ENCODE measurements at regions not wholly inside any gene's neighbourhood (a gene's known extent, or its start where the extent isn't known, plus 50 kb on each side); places are given as distances from the start of the nearest gene placed in this dataset.
"Not testable (repeated sequence)": the region's sequence is repeated elsewhere in the genome, so short reads cannot be mapped to it uniquely, and the experiment has no call there.

DNA sequence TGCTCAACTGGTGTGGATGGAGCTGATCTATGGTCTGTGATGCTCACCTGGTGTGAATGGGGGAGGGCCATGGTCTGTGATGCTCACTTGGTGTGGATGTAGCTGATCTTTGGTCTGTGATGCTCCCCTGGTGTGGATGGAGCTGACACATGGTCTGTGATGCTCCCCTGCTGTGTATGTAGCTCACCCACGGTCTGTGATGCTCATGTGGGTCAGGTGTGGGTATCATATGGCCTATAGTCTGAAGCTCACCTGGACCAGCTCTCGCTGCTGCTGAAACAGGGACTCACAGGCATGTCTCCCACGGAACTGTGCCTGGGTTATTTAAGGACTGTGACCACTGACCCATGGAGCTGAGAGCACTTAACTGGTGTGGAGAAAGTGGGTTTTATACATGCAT lies 109.7 kb downstream of the CRLF2 start:
- DNase-seq: no peak

DNA sequence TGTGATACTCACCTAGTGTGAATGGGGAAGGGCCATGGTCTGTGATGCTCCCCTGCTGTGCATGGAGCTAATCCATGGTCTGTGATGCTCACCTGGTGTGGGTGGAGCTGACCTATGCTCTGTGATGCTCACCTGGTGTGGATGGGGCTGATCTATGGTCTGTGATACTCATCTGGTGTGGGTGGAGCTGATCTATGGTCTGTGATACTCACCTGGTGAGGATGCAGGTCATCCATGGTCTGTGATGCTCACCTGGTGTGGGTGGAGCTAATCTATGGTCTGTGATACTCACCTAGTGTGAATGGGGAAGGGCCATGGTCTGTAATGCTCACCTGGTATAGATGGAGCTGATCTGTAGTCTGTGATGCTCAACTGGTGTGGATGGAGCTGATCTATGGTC lies 110.2 kb downstream of the CRLF2 start:
- not testable (repeated sequence) for DNase-seq

DNA sequence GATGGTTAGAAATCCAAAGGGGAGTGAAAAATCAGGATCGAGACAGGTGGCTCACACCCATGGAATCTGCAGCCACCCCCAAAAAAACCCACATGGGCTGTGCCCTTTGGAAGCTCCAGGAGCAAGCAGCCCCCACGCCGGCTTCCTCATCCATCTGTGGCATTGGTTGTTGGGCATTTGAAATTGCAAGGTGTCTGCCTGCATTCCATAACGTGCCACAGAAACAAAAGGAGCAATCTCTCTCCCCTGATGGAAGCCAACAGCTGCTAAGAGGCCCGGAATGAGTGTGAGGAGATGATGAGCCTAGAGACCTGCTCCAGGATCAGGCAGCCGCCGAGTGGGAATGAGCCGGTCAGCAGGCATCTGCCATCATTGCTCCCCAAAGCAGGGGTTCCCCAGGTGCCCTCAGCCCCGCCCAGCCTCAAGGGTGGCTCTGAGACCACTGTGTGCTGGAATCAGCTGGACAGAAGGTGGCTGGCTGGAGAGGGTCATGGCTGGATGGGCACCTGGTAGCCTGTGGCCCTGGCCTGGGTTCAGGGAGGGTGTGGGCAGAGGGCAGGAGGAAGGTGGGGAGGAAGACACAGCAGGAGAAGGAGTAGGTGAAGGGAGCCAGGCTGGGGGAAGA lies 113.2 kb downstream of the CRLF2 start:
- DNase-seq: no peak

DNA sequence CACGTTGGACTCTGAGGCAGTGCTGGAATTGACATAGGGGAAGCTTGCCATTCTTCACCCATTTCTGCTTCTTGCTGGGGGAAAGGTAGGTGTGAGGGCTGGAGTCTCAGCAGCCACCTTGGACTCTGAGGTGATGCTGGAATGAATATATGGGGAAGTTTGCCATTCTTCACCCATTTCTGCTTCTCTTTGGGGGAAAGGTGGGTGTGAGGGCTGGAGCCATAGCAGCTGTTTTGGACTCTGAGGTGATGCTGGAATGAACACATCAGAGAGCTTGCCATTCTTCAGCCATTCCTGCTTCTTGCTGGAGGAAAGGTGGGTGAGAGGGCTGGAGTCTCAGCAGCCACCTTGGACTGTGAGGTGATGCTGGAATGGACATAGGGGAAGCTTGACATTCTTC lies 115.1 kb downstream of the CRLF2 start:
- DNase-seq: no peak

DNA sequence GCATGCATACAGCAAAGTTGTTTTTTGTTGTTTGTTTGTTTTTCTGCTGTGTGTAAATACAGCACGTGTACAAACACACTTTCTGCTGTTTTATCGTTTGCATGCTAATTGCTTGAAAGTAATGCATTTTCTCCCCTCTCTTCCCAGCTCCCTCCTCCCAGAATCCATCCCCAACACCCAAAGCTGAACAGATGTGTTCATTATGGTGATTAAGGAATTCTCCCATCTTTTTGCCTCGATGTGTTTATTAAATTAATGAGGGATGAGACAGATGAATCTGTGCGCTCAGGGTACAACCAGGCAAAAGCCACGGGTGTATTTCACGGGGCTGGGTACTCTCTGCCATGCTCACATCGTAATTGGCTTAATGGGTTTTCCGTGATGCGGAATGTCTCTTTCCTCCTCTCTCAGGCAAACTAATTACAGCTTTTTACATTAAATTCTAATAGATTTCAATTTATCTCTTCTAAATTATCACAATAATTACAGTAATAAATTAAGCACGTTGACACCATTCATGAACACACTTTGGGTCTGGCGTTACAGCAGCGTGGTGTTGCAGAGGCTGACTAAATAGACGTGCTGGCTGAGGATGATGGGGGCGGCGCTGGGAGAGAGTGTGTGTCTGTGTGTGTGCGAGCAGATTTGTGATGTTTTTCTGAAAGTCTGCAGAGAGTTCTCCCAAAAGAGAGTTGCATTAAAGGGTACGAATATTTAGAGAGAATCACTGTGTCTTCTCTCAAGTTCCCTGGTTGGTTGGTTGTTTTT lies 117.7 kb downstream of the CRLF2 start:
- DNase-seq: no peak

DNA sequence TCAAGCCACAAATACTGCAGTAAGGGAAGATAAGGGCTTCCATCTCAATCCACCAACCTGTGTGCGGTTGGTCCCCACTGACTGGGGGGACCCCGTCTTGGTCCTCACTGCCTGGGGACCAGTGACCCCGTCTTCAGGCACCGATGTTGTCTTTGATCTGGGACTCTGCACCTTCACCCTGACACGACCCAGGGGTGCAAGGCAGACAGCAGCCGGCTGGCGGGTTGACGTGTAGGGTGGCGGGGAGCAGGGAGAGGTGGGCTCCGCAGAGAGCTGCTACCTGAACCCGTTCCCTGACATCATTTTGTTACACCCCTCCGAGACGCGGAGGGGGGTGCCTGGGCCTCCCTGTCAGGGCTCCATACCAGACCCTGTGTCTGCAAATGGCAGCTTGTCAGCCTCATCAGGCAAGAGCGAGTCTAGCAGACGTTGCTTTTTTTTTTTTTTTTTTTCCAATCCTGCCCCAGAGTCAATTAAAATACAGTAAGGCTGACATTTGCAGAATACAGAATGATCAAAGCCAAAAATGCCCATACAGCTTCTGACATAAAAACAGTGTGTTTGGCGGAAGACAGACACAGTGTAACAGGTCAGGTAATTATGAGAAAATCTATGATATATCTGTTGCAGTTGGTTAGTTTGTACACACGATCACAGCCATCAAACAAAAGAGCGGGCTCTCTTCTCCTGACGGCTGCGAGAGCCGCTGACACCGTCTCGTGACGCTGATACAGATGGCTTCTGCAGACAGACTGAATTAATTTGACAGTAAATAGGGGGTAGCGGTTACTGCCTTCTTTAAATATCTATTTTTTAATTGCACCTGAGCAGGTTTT lies 118.6 kb downstream of the CRLF2 start:
- DNase-seq: no peak

DNA sequence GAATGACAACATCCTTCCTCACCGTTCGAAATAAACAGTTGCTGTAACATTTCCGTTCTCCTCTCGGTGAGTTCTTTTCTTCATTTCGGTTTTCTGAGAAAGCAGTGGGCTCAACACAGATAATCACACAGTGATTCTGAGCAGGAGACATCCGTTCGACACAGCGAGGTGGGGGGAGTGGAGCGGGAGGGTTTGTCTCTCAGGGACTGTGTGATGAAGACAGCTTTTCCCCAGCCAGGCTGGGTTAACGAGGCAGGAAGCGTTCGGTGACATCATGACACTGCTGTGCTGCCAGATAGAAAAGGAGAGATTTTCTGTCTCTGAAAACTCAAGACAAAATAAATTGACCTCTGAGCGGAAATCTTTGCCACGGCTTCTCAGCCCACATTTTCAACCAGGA lies 119.3 kb downstream of the CRLF2 start:
- no peak for DNase-seq

DNA sequence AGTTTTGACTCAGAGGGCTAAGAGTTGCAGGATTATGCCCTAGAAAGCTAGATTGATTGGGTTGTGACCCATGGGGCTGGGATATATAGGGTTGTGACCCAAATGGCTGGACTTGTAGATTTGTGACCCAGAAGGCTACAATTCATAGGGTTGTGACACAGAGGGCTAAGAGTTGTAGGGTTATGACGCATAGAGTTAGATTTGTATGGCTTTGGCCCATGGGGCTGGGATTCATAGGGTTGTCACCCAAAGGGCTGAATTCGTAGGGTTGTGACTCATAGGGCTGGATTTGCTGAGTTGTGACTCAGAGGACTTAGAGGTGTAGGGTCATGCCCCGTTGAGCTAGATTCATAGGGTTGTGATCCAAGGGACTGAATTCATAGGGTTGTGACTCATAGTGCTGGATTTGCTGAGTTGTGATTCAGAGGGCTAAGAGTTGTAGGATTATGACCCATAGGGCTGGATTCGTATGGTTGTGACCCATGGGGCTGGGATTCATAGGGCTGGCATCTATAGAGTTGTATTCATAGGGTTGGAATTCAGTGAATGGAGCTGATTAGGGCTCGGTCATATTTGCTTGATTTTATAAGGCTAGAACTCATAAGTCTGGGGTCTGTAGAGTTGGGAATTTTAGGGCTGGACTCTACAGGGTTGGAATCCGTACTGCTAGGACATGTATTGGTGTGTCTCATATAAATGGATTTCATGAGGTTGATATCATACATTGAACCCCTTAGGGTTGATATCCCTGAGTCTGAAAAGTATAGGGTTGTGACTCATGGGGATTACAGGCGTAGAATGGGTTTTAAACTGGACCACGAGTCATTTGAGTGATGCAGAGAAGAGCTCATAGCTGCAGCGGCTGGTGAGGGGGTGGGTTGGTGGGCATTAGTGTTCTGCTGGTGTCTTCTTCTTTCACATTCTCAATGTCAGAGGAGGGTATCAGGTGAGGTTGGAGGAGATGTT lies 125.7 kb downstream of the CRLF2 start:
- DNase-seq: no peak

DNA sequence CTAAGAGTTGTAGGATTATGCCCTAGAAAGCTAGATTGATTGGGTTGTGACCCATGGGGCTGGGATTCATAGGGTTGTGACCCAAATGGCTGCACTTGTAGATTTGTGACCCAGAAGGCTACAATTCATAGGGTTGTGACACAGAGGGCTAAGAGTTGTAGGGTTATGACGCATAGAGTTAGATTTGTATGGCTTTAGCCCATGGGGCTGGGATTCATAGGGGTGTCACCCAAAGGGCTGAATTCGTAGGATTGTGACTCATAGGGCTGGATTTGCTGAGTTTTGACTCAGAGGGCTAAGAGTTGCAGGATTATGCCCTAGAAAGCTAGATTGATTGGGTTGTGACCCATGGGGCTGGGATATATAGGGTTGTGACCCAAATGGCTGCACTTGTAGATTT lies 126.6 kb downstream of the CRLF2 start:
- DNase-seq: not testable (repeated sequence)

DNA sequence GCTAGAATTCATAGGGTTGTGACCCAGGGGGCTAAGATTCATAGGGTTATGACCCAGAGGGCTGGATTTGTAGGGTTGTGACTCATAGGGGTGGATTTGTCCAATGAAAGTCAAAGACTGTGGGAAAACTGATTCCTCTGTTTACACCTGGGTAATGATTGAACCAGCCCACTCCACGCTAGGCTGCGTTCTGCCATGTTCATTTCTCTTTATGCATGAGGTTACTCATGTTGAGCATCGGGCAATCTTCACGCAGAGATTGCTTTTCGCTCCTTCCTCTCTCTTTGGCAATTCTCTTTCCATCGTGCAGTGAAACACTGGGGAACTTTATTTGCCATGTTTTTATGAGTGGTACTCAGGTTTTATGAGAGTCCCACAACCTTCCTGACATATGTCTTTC lies 127.8 kb downstream of the CRLF2 start:
- no peak for DNase-seq

DNA sequence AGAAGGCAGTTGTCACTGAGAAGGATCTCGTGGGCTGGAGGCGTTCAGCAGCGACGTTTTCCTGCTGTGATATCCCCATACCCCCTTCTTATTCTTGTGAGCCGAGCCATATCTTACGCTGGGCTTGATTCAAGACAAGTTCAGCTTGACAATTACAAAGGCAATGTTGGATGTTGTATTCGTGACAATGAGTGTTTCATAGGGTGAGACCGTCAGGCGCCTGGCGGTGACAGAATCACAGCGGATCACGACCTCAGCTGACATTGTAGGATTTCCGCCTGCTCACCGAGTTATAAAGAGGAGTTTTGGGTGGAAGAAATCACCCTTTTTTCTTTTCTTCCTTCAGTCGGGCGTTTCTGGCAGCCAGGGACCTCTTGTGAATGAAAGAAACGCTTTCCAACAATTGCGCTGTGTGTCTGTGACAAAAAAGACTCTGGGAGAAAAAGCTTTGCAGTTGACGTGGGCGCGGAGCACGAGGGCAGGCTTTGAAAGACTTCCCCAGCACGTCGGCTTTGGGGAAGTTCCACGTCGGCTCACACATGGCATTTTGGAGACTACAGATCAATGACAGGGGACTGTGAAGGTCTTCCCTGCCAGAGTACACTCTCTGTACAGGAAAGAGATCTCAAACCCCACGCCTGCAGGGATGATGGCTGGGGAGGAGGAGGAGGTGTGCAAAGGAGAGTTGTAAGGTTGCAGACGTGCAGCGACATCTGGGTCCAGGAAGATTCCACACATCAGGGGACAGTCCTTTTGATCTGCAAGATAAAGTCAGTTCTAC lies 135.4 kb downstream of the CRLF2 start:
- no peak for DNase-seq

DNA sequence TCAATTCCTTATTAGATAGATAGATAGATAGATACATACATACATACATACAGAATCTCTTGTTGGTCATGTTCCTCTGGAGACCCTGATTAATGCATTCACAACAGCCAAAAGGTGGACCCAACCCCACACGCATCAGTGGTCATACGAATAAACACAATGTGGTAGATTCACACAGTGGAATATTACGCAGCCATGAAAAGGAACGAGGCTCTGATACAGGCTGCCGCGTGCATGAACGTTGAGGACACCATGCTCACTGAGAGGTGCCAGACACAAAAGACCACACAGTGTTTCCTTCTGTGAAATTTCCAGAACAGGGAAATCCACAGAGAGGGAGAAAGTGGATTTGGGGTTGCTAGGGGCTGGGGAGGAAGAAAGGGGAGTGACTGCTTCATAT lies 136.7 kb downstream of the CRLF2 start:
- no peak for DNase-seq

DNA sequence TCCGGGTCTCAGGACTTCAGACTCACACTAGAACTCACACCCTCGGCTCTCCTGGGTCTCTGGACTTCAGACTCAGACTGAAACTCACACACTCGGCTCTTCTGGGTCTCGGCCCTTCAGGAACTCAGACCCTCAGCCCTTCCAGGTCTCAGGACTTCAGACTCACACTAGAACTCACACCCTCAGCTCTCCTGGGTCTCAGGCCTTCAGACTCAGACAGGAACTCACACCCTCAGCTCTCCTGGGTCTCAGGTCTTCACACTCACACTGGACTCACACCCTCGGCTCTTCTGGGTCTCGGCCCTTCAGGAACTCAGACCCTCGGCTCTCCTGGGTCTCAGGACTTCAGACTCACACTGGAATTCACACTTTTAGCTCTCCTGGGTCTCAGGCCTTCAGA lies 137.3 kb downstream of the CRLF2 start:
- DNase-seq: no peak

DNA sequence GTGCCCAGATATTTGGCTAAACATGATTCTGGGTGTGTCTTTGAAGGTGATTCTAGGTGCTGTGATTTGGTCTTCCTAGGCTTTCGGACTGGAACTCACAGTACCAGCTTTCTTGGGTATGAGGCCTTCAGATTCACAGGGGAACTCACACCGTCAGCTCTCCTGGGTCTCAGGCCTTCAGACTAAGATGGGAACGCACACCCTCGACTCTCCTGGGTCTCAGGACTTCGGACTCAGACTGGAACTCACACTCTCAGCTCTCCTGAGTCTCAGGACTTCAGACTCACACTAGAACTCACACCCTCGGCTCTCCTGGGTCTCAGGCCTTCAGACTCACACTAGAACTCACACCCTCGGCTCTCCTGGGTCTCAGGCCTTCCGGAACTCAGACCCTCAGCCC lies 137.7 kb downstream of the CRLF2 start:
- no peak for DNase-seq

DNA sequence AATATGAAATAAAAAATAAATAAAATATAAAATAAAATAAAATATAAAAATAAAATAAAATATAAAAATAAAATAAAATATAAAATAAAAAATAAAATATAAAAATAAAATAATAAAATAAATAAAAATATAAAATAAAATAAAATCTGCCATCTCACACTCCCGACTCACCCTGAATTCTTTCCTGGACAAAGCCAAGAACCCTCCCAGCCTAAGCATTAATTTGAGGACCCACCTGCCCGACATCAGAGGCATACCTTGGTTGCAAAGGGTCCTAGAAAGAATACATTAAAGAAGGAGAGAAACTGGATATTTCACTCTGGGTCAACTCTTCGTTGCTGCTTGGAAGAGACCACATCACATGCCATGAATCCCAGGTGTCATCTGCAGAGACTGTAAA lies 138.3 kb downstream of the CRLF2 start:
- no peak for DNase-seq

DNA sequence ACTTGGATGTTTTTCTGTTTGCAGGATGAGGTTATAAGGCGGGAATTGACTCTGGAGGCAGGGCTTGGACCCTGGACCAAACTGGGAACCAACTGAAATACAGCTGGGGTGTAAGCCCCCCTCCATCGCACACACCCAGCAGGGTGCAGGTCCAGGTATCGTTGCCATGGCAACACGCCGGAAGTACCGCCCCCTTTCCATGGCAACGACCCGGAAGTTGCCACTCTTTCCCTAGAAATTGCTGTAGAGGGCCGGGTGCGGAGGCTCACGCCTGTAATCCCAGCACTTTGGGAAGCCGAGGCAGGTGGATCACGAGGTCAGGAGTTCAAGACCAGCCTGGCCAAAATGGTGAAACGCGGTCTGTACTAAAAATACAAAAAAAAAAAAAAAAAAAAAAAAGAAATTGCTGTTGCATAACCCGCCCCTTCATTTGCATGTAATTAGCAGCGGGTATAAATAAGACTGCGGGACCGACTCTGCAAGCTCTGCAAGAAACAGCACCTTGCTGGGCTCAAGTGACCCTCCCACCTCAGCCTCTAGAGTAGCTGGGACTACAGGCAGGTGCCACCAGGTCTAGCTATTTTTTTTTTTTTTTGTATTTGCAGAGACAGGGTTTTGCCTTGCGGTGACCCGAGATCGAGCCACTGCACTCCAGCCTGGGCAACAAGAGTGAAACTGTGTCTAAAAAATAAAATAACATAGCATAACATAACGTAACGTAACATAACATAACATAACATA lies 139.6 kb downstream of the CRLF2 start:
- DNase-seq: peak in 2 of 3 experiments; percentile 8 to 30

DNA sequence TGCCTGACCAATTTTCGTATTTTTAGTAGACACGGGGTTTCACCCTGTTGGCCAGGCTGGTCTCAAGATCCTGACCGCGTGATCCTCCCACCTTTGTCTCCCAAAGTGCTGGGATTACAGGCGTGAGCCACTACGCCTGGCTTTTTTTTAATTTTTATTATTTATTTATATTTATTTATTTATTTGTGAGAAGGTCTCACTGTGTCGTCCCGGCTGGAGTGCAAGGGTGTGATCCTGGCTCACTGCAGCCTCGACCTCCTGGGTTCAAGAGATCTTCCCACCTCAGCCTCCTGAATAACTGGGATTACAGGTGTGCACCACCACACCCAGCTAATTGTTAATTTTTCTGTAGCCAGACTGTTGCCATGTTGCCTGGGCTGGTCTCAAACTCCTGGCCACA lies 141.1 kb downstream of the CRLF2 start:
- no peak for DNase-seq

DNA sequence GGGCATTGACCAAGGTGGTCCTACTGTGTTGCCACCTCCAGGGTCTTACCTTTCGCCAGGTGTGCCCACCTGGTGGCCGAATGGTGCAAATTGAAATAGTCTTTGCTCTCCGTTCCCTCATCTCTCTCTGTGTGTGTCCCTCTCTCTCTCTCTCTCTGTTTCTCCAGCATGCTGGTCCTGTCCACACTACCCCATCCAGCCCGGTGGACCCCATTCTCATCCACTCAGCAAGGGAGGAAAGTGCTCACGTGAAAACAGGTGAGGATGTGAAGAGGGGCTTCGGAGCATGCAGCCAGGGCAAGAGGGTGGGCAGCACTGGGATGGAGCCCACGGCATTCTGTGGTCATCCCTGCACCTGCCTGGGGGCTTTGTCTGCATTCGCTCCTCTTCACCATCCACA lies 150.1 kb downstream of the CRLF2 start:
- no peak for DNase-seq

DNA sequence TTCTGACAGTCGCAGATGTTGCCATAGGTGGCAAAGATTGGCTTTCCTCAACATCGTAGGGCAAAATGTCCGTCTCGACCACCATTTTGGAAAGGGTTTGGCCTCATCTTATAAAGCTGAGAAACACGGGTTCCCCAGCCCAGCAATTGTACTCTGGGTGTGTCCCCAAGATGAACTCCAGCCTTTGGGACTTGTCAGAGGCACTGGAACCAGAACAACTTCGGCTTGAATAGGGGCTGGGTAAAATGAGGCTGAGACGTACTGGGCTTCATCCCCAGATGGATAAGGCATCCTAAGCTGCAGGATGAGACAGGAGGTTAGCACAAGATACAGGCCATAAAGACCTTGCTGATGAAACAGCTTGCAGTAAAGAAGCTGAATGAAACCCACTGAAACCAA lies 151.9 kb downstream of the CRLF2 start:
- DNase-seq: no peak

DNA sequence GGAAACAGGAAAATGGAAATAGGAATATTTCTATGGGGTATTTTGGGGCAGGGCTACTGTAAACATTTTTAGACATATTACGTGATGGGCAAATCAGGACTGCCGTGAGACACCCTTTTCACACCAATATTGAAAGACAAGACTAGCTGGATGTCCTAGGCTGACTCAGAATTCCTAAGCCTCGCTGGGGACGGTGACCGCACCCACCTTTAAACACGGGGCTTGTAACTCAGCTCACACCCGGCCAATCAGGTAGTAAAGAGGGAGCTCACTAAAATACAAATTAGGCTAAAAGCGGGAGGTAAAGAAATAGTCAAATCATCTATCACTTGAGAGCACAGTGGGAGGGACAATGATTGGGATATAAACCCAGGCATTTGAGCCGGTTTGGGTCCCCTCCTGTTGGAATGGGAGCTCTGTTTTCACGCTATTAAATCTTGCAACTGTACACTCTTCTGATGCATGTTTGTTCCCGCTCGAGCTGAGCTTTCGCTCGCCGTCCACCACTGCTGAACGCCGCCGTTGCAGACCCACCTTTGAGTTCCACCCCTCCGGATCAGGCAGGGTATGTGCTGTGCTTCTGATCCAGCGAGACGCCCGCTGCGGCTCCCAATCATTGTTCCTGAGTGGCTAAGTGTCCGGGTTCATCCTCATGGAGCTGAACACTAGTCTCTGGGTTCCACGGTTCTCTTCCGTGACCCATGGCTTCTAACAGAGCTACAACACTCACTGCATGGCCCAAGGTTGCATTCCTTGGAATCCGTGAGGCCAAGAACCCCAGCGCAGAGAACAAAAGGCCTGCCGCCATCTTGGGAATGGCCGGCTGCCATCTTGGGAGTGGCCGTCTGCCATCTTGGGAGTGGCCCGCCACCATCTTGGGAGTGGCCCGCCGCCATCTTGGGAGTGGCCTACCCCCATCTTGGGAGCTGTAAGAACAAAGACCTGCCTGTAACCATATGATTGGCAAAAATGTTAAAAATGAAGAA lies 152.6 kb downstream of the CRLF2 start:
- DNase-seq: no peak
